Kidney (tissue), 13 donors: ENCODE measurements at regions not wholly inside any gene's neighbourhood (a gene's known extent, or its start where the extent isn't known, plus 50 kb on each side); places are given as distances from the start of the nearest gene placed in this dataset.

ENCODE experiments used
- DNase-seq, 5 donors: peaks; one replicate each; pipeline ENCODE4 v3.0.0-alpha.2; 2013 to 2020
- FAIRE-seq: peaks from 2 replicates; lab custom pipeline; 2012; peaks lifted over from hg19 to GRCh38; lab: Jason Lieb, UNC
- H3K27ac ChIP-seq, 2 donors: one replicate each; pipeline ENCODE4 v1.7.0; 2013; ENCODE audit warnings: low read depth in 2 of 2, low read length in 2 of 2, inconsistent platforms in 1 of 2
- H3K27me3 ChIP-seq: one replicate; pipeline ENCODE4 v1.7.1; 2013; ENCODE audit warnings: low read length, inconsistent platforms; ENCODE audit not compliant: control insufficient read depth, insufficient read depth
- H3K36me3 ChIP-seq, 3 donors: one replicate each; pipeline versions ENCODE4 v1.7.0 to v1.7.1; 2013; ENCODE audit warnings: low read length in 3 of 3, control low read depth in 1 of 3, inconsistent platforms in 1 of 3; ENCODE audit not compliant: insufficient read depth in 3 of 3, control insufficient read depth in 2 of 3
- H3K4me1 ChIP-seq, 3 donors: one replicate each; pipeline versions ENCODE4 v1.7.0 to v1.7.1; 2013; ENCODE audit warnings: low read length in 3 of 3, inconsistent platforms in 1 of 3, low read depth in 1 of 3; ENCODE audit not compliant: control insufficient read depth in 2 of 3, insufficient read depth in 2 of 3
- H3K4me3 ChIP-seq, 3 donors: one replicate each; pipeline versions ENCODE4 v1.7.0 to v1.8.1; 2013; ENCODE audit warnings: low read length in 3 of 3, control low read depth in 1 of 3, inconsistent platforms in 1 of 3
- H3K9ac ChIP-seq, 3 donors: one replicate each; pipeline versions ENCODE4 v1.7.0 to v1.7.1; 2013; ENCODE audit warnings: low read length in 3 of 3, control low read depth in 1 of 3, inconsistent platforms in 1 of 3
- H3K9me3 ChIP-seq, 3 donors: one replicate each; pipeline versions ENCODE4 v1.7.0 to v1.7.1; 2013; ENCODE audit warnings: low read length in 3 of 3, control low read depth in 1 of 3, inconsistent platforms in 1 of 3; ENCODE audit not compliant: control insufficient read depth in 2 of 3, insufficient read depth in 1 of 3
- intact Hi-C: fragments of 100-400 bp; cut with DNase I; formaldehyde crosslinking; loops from one replicate; pipeline ENCODE4 v1.11.1; 2022
- TF ChIP-seq, protein P1 (sequence below): IDR thresholded peaks from 3 replicates; pipeline ENCODE4 v1.5.1; 2012; ENCODE audit warnings: mild to moderate bottlenecking, moderate library complexity, borderline replicate concordance; ENCODE audit not compliant: insufficient read depth; ENCODE audit errors: extremely low read depth
- donor health status: control.
- donor health status: control.
- donor health status: control.
- donor health status: control.
- donor health status: control.
- donor health status: DM: yes; HTN: yes; CAD: no.
- donor health status: Normal renal cell carcinoma (clear cell type).

GRCh38 chr11:71189768-71190315 lies 62.5 kb downstream of the SHANK2 start:
- DNase-seq (peak in 2 of 5 donors; percentile 19 to 29), FAIRE-seq (no peak)
- TF ChIP-seq, protein P1, sequence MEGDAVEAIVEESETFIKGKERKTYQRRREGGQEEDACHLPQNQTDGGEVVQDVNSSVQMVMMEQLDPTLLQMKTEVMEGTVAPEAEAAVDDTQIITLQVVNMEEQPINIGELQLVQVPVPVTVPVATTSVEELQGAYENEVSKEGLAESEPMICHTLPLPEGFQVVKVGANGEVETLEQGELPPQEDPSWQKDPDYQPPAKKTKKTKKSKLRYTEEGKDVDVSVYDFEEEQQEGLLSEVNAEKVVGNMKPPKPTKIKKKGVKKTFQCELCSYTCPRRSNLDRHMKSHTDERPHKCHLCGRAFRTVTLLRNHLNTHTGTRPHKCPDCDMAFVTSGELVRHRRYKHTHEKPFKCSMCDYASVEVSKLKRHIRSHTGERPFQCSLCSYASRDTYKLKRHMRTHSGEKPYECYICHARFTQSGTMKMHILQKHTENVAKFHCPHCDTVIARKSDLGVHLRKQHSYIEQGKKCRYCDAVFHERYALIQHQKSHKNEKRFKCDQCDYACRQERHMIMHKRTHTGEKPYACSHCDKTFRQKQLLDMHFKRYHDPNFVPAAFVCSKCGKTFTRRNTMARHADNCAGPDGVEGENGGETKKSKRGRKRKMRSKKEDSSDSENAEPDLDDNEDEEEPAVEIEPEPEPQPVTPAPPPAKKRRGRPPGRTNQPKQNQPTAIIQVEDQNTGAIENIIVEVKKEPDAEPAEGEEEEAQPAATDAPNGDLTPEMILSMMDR = no peak
- Histone ChIP-seq H3K4me3 (no peak overlapping the region), H3K9me3 (no peaks in the 10 kb centered on the region), H3K27me3 (no peaks in the 10 kb centered on the region), H3K36me3 (no peaks in the 10 kb centered on the region), H3K9ac (no peak overlapping the region), H3K4me1 (peaks cover 0 to 15% (median 7%) of the 10 kb centered on the region in 3 donors), H3K27ac (no peak overlapping the region)
- intact Hi-C loops = no loop called here

DNA sequence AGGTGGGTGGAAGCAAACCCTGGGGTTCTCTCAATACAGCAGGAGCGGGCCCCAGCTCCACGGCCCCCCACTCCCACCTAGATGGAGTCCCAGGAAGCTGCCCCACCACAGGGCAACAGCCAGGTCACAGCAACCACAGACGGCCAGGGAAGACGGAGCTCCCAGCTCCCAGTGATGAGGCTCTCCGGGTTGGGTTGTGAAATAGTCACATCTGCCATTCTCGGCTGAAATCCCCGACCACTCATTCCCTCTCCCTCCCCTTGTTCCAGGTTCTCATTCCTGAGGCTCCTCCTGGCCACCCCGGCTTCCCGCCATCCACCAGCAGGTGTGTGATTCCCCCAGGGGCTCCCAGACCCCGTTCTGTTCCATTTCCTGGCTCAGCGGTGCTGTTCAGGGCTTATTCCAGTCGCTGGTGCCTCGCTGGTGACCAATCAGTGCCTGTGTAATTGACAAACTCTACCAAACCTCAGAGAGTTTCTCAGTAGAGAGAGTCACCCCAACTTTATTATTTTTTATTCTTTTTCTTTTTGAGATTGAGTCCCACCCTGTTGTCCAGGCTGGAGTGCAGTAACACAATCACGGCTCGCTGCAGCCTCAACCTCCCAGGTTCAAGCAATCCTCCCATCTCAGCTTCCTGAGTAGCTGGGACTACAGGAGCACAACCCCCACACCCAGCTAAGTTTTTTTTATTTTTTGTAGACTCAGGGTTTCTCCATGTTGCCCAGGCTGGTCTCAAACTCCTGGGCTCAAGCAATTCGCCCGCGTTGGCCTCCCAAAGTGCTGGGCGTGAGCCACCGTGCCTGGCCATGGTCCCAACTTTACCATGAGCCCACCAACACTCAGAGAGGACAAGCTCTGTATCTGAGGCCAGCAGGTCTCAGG lies 63.2 kb downstream of the SHANK2 start:
- TF ChIP-seq, protein P1 = no peak
- DNase-seq (peak in 2 of 5 donors; percentile 29 to 54), FAIRE-seq (no peak)
- Histone ChIP-seq H3K4me1 (peaks cover 0 to 12% (median 7%) of the 10 kb centered on the region in 3 donors), H3K27me3 (no peaks in the 10 kb centered on the region), H3K27ac (no peak overlapping the region), H3K9me3 (no peaks in the 10 kb centered on the region), H3K36me3 (no peaks in the 10 kb centered on the region), H3K9ac (no peak overlapping the region), H3K4me3 (no peak overlapping the region)
- intact Hi-C loops = no loop called here

GRCh38 chr11:71188073-71188472 lies 64.3 kb downstream of the SHANK2 start:
- Histone ChIP-seq H3K27ac (no peak overlapping the region), H3K27me3 (no peaks in the 10 kb centered on the region), H3K4me1 (peaks cover 0 to 9% (median 7%) of the 10 kb centered on the region in 3 donors), H3K9me3 (no peaks in the 10 kb centered on the region), H3K36me3 (no peaks in the 10 kb centered on the region), H3K4me3 (no peak overlapping the region), H3K9ac (no peak overlapping the region)
- TF ChIP-seq, protein P1 = no peak
- FAIRE-seq (no peak), DNase-seq (peak in 2 of 5 donors; percentile 37 to 43)
- intact Hi-C loops = no loop called here
